Stimulated activated CD4-positive, alpha-beta T cell treated with anti-CD3 and anti-CD28 coated beads, TNF-alpha, amount 100 ng/mL, for 1 hour (primary cell): ENCODE measurements at regions not wholly inside any gene's neighbourhood (a gene's known extent, or its start where the extent isn't known, plus 50 kb on each side); places are given as distances from the start of the nearest gene placed in this dataset.

Experiments used
- DNase-seq, 3 donors: peaks; one replicate each; pipeline ENCODE4 v3.0.0-alpha.2; 2020; ENCODE audit warnings: low read depth in 3 of 3, low spot score in 1 of 3

DNA sequence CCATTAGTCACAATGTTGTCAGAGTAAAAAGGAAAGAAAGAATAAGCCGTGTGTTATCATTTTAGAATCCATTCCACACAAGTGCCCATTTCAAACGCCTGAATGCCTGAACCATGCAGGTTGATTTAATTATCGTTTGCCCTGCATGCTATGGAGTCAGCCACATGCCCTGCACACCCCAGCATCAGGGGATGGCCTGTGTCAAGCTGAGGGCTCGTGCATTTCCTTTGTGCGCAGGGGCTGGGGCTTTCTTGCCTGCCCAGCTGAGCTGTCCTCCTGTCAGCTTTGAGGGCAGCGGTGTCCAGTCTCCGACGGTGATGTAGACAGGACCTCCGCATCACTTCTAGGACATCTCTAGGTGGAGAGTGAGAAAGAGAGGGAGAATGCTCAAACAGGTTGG is 200.4 kb downstream of the TSN start:
- DNase-seq: no peak

GRCh38 chr2:121960251-121960650 is 204.8 kb downstream of the TSN start:
- DNase-seq: no peak

DNA sequence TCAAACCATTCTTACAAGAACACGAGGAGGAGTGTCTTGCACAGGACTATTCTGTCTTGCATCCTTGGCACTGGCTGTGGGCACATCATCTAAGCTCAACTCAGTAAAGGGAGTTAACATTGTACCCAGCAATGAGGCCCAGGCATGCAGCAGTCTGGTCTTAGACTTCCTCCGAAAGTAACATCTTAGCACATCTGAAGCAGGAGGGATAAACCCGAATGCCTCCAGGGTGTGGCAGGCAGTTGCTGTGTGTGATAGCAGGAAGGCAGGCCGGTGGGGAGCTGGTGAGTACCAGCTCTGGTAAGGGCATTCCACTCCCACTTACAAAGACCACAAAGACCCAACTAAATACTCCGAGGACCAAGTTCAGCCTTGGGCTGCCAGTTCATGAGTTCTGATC is 206.3 kb downstream of the TSN start:
- no peak for DNase-seq

DNA sequence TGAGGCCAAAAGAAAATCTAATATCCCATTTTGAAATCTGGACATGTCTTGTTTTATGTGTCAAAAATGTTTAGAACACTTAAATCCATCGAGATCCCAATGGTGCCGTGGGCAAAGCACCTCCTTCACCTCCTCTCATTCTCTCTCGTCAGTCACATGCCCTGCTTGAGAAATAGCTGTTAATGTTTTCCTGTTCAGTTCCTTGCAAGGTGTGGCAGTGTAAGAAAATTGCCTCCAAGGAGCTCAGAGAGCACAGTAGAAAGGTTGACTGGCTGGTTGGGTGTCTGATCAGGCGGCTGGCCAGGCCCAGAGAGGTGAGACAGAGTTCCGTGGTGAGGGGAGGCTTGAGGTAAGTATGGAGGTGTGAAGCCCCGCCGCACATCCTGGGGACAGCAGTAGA is 210.2 kb downstream of the TSN start:
- no peak for DNase-seq

DNA sequence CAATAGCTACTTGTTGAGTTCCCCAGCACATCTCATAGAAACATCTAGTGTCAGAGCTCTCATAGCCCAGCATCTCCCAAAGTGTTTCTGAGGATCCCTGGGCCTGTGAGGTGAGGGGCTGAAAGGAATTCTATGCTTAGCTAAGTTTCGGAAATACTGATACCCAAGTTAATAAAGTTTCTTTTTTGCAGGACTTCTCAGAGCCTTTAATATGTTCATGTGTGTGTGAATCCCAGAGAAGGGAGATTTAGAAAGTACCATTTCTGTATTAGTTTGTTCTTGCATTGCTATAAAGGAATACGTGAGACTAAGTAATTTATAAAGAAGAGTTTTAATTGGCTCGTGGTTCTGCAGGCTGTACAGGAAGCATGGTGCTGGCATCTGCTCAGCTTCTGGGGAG is 211.2 kb downstream of the TSN start:
- no peak for DNase-seq

GRCh38 chr2:121969166-121969565 is 213.7 kb downstream of the TSN start:
- DNase-seq: no peak

DNA sequence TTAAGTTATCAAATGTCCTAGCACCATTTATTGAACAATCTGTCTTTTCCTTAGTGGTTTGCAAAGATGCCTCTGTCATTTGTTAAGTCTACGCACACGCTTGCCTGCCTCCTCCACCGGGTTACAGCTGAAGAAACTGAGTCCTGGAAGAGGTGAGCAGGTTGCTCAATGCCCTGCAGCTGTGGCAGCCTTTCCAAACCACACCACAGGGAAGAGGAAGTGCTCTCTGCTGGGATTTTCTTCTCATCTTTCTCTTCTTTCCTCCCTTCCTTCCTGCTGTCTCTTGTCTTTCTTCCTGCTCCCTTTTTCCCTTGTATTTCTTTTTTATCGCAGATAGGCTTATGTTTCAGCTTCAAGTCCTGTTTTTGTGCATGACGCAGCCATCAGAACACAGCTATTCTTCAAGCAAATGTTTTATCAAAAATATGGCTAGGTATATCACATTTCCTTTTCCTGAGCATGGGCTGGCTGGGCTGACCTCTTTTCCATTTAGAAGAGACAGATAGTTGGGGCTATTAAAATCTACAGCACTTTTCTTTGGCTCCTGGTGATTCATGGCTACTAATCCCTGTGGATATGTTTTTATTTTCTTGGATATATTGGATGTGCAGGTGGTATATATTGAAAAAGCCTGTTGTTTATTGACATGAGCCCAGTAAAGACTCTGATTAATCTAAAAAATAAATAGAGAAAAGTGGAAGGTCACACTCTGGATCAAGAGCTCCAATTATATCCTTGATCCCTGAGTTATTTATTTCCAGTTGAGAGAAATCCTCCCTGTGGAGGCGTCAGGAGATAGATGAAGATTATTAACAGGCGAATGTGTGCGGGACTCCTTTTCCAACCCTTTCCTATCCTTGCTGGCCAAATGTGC is 214.6 kb downstream of the TSN start:
- no peak for DNase-seq

DNA sequence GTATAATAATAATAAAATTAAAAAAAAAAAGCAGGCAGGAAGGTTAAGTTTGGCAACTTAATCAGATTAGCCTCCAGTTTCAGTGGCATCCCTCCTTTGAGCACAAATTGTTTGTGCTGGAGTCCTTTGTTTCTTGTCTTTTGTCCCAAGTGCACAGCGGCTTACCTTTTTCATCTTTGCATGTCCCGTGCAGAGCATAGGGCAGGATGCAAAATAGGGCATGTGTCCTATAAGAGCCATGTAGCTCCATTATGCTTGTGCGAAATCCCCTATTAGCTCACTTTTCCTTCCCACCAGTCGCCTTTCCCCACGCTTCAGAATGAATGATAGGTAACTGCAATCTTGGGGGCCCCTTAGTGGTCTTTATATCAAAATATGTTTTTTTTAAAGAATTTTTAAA is 216.8 kb downstream of the TSN start:
- DNase-seq: no peak

- DNase-seq: peak in 1 of 3 donors; percentile 1
These were observed 219.6 kb downstream of the TSN start for GRCh38 chr2:121974897-121975661.

- DNase-seq: no peak
These were observed 221.5 kb downstream of the TSN start for GRCh38 chr2:121976926-121977325.

- DNase-seq: no peak
These were observed 221.9 kb downstream of the TSN start for GRCh38 chr2:121977326-121977725.

DNA sequence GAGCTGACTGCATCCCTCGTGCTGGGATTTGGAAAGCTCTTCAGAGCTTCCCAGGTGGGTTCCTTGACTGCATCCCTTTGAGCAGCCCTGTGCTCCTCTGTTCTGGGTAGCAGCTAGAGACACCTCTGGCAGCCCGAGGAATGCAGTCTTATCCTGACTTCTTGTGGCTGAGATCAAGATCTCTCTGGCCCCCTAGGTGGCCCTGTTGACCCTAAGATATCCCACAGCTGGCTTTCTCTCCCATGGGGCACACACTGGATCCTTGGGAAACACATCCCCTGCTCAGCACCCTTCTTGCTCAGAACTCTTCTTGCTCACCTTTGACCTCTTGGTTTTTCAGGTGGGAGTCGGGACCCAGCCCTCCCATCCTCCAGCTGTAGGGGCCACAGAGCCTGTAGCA is 237.2 kb downstream of the TSN start:
- DNase-seq: no peak

DNA sequence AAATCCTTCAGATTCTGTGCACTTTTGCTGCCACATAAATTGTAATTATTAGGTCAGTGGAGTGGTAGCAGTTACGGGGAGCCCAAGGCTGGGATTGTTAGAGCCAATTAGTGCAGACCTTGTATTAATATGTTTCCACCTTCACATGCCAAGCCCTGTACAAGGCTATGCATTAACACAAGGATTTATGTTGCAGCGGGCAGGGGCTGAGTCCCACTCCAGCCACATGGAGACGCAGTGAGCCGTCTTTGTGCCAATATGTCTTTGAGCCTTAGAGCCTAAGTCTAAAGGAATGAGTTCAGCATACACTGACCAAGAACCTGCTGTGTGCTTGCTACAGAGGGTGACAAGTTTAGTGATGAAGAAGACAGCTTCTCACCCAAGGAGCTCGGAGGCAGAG is 238.2 kb downstream of the TSN start:
- no peak for DNase-seq

GRCh38 chr2:121994238-121995206 is 239.1 kb downstream of the TSN start:
- no peak for DNase-seq

DNA sequence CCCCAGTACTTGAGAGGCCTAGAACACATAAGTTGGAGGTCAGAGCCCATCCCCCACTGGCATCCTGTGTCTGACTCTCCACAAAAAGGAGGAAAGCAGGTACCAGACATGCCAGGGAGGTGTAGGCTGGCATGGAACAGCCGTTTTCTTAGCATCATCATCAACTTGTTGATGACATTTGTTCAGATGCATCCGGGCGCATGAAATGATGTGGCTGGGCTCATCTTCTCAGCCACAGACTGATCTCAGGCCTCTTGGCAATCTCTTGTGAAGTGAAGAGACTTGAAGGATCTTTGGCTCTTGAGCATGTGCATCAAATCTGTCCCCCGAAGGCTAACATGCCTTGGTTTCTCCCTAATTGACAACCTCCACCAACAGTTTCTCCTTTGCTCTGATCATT is 243.3 kb downstream of the TSN start:
- DNase-seq: no peak

- no peak for DNase-seq
These were observed 243.8 kb downstream of the TSN start for GRCh38 chr2:121999264-121999663.

GRCh38 chr2:122000556-122001340 is 245.3 kb downstream of the TSN start:
- DNase-seq: no peak

GRCh38 chr2:122001441-122001874 is 246.0 kb downstream of the TSN start:
- DNase-seq: no peak

- DNase-seq: no peak
These were observed 247.9 kb downstream of the TSN start for GRCh38 chr2:122003196-122003940.

- no peak for DNase-seq
These were observed 251.7 kb downstream of the TSN start for GRCh38 chr2:122007126-122007525.
